ENCODE measurements at regions not wholly inside any gene's neighbourhood (a gene's known extent, or its start where the extent isn't known, plus 50 kb on each side); places are given as distances from the start of the nearest gene placed in this dataset.

DNA sequence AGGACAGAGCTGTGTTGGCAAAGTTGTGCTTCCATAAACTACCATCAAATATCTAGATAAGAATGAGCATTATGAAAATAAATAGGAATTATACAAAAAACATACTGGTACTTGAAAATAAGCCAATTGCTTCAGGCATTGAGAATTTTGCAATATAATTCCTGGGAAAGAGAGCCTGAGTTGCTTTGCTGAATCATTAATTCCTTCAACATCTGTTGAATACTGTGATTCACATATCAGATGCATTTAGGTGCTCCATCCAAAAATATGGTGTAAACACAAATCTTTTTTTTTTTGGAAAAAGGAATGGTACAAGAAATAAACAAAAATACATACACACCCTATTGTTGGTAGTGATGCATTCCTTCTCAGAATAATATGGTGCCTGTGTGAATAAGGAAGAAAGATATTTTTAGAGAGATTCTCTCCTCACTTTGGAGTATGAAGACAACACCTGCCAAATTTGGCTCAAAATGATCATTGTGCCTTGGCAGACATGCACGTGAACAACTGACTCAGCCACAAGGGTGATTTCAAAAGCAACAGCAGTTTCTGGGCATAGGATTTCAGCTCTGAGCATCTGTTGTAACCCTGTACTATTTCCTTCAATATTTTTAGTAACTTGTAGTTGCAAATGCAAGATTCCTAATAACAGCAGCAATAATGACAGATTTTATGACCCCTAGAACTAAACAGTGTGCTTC is 96.7 kb downstream of the CAVIN4 start:
- TF ChIP-seq TAF1 (IDR thresholded peaks at IDR 0.05; ENCODE audit: borderline replicate concordance, insufficient read depth, low read length) (no peak), POLR2AphosphoS5 (IDR thresholded peaks at IDR 0.05; ENCODE audit: low read depth, low read length) (no peak), SIN3A (IDR thresholded peaks at IDR 0.05; ENCODE audit: borderline replicate concordance, insufficient read depth, low read length) (no peak), FOXP2 (optimal IDR thresholded peaks at IDR 0.05; ENCODE audit: borderline replicate concordance, extremely low read depth, extremely low read length, insufficient read depth) (no peak)
- TF ChIP-seq, protein P1, sequence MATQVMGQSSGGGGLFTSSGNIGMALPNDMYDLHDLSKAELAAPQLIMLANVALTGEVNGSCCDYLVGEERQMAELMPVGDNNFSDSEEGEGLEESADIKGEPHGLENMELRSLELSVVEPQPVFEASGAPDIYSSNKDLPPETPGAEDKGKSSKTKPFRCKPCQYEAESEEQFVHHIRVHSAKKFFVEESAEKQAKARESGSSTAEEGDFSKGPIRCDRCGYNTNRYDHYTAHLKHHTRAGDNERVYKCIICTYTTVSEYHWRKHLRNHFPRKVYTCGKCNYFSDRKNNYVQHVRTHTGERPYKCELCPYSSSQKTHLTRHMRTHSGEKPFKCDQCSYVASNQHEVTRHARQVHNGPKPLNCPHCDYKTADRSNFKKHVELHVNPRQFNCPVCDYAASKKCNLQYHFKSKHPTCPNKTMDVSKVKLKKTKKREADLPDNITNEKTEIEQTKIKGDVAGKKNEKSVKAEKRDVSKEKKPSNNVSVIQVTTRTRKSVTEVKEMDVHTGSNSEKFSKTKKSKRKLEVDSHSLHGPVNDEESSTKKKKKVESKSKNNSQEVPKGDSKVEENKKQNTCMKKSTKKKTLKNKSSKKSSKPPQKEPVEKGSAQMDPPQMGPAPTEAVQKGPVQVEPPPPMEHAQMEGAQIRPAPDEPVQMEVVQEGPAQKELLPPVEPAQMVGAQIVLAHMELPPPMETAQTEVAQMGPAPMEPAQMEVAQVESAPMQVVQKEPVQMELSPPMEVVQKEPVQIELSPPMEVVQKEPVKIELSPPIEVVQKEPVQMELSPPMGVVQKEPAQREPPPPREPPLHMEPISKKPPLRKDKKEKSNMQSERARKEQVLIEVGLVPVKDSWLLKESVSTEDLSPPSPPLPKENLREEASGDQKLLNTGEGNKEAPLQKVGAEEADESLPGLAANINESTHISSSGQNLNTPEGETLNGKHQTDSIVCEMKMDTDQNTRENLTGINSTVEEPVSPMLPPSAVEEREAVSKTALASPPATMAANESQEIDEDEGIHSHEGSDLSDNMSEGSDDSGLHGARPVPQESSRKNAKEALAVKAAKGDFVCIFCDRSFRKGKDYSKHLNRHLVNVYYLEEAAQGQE (IDR thresholded peaks at IDR 0.05; ENCODE audit: insufficient read depth in 1 of 2, low read depth in 2 of 2, low read length in 2 of 2) = no peak

DNA sequence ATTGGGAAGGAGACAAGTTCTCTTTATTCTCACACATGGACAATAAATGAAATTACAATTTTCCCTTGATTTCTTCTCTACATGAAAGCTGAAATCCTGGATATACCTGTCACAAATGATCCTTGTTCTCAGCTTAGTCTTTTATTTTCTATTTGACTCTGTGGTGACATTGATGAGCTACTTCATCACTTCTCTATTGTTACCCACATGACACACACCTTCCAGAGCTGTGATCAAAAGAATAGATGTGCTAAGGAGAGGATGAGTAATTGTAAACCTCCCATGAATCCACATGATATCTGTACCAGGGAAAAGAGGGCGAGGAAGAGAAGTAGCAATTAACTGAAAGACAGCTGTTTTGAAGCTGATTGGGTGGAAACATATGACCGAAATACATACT is 102.0 kb downstream of the CAVIN4 start:
- TF ChIP-seq, protein P1 (IDR thresholded peaks at IDR 0.05; ENCODE audit: insufficient read depth in 1 of 2, low read depth in 2 of 2, low read length in 2 of 2) = no peak
- TF ChIP-seq TAF1 (IDR thresholded peaks at IDR 0.05; ENCODE audit: borderline replicate concordance, insufficient read depth, low read length) (no peak), POLR2AphosphoS5 (IDR thresholded peaks at IDR 0.05; ENCODE audit: low read depth, low read length) (no peak), FOXP2 (optimal IDR thresholded peaks at IDR 0.05; ENCODE audit: borderline replicate concordance, extremely low read depth, extremely low read length, insufficient read depth) (no peak), SIN3A (IDR thresholded peaks at IDR 0.05; ENCODE audit: borderline replicate concordance, insufficient read depth, low read length) (no peak)

DNA sequence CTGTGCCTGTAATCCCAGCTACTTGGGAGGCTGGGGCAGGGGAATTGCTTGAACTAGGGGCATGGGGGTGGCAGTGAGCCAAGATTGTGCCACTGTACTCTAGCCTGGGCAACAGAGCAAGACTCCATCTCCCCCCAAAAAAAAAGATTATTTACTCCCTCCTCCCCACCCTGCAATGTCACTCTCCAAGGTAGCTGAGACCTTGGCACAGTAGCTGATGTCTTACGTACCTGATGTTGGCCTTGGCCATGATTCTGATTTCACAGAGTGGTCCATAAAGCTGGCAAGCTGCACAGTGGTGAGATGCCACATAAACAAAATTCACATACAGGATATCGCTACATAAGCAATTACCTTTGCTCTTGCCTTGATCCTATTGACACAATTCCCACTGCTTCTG is 108.5 kb downstream of the CAVIN4 start:
- TF ChIP-seq, protein P1 (IDR thresholded peaks at IDR 0.05; ENCODE audit: insufficient read depth in 1 of 2, low read depth in 2 of 2, low read length in 2 of 2) = peak in 1 of 2 experiments; percentile 59; a peak in 1 of 4 replicates
- TF ChIP-seq FOXP2 (optimal IDR thresholded peaks at IDR 0.05; ENCODE audit: borderline replicate concordance, extremely low read depth, extremely low read length, insufficient read depth) (no peak), POLR2AphosphoS5 (IDR thresholded peaks at IDR 0.05; ENCODE audit: low read depth, low read length) (no peak), TAF1 (IDR thresholded peaks at IDR 0.05; ENCODE audit: borderline replicate concordance, insufficient read depth, low read length) (no peak)

DNA sequence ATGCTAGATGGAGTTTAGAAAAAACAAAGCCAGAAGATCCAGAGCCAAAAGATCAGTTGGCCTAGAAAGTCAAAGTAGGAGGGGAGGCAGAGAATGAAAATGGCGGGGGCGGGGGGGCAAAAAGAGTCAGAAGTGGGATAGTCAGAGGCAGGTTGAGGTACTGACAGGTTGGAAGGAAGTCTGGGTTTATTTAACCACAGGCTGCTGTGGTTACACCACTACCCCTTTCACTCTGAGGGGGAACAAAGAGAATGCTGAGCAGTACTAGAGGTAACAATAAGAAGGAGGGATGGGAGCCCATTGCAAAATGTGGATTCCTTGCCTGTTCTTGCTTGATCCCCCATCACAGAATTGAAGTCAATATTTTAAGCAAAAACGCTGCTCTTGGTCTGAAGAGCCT is 111.8 kb downstream of the CAVIN4 start:
- TF ChIP-seq, protein P1 (IDR thresholded peaks at IDR 0.05; ENCODE audit: insufficient read depth in 1 of 2, low read depth in 2 of 2, low read length in 2 of 2) = no peak
- TF ChIP-seq TAF1 (IDR thresholded peaks at IDR 0.05; ENCODE audit: borderline replicate concordance, insufficient read depth, low read length) (no peak), FOXP2 (optimal IDR thresholded peaks at IDR 0.05; ENCODE audit: borderline replicate concordance, extremely low read depth, extremely low read length, insufficient read depth) (no peak), SIN3A (IDR thresholded peaks at IDR 0.05; ENCODE audit: borderline replicate concordance, insufficient read depth, low read length) (no peak), POLR2AphosphoS5 (IDR thresholded peaks at IDR 0.05; ENCODE audit: low read depth, low read length) (no peak)
